Ovary (tissue), 7 donors: ENCODE measurements at regions not wholly inside any gene's neighbourhood (a gene's known extent, or its start where the extent isn't known, plus 50 kb on each side); places are given as distances from the start of the nearest gene placed in this dataset.
"Not testable (repeated sequence)": the region's sequence is repeated elsewhere in the genome, so short reads cannot be mapped to it uniquely, and the experiment has no call there.

Source experiments
- DNase-seq, 5 donors: peaks; one replicate each; pipeline ENCODE4 v3.0.0-alpha.2; 2019 to 2020
- H3K27ac ChIP-seq, 2 donors: fragments of 200-600 bp; one replicate each; pipeline versions ENCODE4 v1.5.1 to v1.8.0; 2019 to 2022
- H3K27me3 ChIP-seq: fragments of 200-600 bp; one replicate; pipeline ENCODE4 v1.8.0; 2022
- H3K36me3 ChIP-seq: fragments of 200-600 bp; sonication (generic); one replicate; pipeline ENCODE4 v1.5.1; 2019
- H3K4me1 ChIP-seq: one replicate; pipeline ENCODE4 v1.8.1; 2013; ENCODE audit warnings: mild to moderate bottlenecking, moderate library complexity; ENCODE audit not compliant: insufficient read depth
- H3K4me3 ChIP-seq: fragments of 200-600 bp; sonication (generic); one replicate; pipeline ENCODE4 v1.5.1; 2017
- H3K9me3 ChIP-seq, 2 donors: fragments of 200-600 bp in 1 of 2; sonication (generic) in 1 of 2; one replicate each; pipeline versions ENCODE4 v1.5.1 to v1.8.1; 2013 to 2019; ENCODE audit warnings: mild to moderate bottlenecking in 1 of 2, moderate library complexity in 1 of 2
- EP300 ChIP-seq: sonication (generic); formaldehyde crosslinking; IDR thresholded peaks from one replicate; pipeline ENCODE4 v1.6.1; 2017; ENCODE audit warnings: antibody characterized with exemption
- POLR2A ChIP-seq: fragments of 450-650 bp; IDR thresholded peaks from one replicate; pipeline ENCODE4 v1.6.1; 2017; ENCODE audit warnings: antibody characterized with exemption, mild to moderate bottlenecking, moderate library complexity
- WGBS, 3 donors: extraction: QIAGEN DNeasy Blood & Tissue Kit in 1 of 3; methylation state at CpG; one replicate each; pipeline versions ENCODE4 v1.1.5 to v1.1.7; 2013 to 2017; 5-methylcytosine and 5-hydroxymethylcytosine counted together
- intact Hi-C, 4 donors: fragments of 100-400 bp; cut with DNase I; formaldehyde crosslinking; loops; one replicate each; pipeline versions ENCODE4 v1.11.0 to v1.15.1; 2022 to 2023
- TF ChIP-seq, protein P1 (sequence below), 3 donors: fragments of 450-650 bp in 2 of 3; fragments of 200-600 bp in 1 of 3; IDR thresholded peaks; one replicate each; pipeline versions ENCODE4 v1.5.1 to v1.8.0; 2016 to 2022; ENCODE audit warnings: antibody characterized with exemption in 3 of 3, mild to moderate bottlenecking in 1 of 3
- donor health status: DM: no; HTN: no; CAD: no; lungs with moderate emphysema.
- donor health status: DM: no; HTN: no; CAD: no.
- donor health status: Bipolar disorder and iron deficiency.
- donor health status: DM: no; HTN: no; CAD: no.
- donor health status: DM: yes; HTN: yes; CAD: no.

DNA sequence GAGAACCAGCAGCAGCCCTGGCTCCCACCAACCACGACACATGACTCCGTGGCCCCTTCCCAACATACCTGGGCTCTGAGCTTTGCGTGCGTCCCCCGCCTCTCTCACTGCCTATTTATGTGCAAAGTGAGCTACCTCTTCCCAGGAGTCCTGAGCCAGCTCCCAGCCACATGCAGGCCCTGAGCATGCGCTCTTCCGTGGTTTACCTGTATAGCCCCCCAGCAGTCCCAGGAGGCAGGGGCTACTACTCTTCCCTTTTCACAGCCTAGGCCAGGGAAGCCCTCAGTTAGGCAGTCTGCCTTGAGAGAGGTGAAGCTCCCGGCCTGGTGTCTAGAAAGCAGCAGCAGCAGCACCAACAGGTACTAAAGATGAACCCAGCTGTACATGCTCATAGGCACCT lies 114.8 kb upstream of the CDYL start:
- Histone ChIP-seq H3K4me3 (no peak overlapping the region), H3K27me3 (no peaks in the 10 kb centered on the region), H3K4me1 (no peaks in the 10 kb centered on the region), H3K9me3 (no peaks in the 10 kb centered on the region), H3K27ac (no peak overlapping the region), H3K36me3 (no peaks in the 10 kb centered on the region)
- WGBS, 3 donors = 88 to 96% (median 94%) methylated on average over 8 of the region's 8 CpGs
- no peak for TF ChIP-seq POLR2A
- TF ChIP-seq, protein P1, sequence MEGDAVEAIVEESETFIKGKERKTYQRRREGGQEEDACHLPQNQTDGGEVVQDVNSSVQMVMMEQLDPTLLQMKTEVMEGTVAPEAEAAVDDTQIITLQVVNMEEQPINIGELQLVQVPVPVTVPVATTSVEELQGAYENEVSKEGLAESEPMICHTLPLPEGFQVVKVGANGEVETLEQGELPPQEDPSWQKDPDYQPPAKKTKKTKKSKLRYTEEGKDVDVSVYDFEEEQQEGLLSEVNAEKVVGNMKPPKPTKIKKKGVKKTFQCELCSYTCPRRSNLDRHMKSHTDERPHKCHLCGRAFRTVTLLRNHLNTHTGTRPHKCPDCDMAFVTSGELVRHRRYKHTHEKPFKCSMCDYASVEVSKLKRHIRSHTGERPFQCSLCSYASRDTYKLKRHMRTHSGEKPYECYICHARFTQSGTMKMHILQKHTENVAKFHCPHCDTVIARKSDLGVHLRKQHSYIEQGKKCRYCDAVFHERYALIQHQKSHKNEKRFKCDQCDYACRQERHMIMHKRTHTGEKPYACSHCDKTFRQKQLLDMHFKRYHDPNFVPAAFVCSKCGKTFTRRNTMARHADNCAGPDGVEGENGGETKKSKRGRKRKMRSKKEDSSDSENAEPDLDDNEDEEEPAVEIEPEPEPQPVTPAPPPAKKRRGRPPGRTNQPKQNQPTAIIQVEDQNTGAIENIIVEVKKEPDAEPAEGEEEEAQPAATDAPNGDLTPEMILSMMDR (IDR thresholded peaks at IDR 0.05) = no peak
- no peak for TF ChIP-seq EP300
- intact Hi-C loops = no loop called here
- no peak for DNase-seq

GRCh38 chr6:4660377-4661321 lies 115.6 kb upstream of the CDYL start:
- Histone ChIP-seq H3K27me3 (no peaks in the 10 kb centered on the region), H3K4me3 (no peak overlapping the region), H3K36me3 (no peaks in the 10 kb centered on the region), H3K9me3 (no peaks in the 10 kb centered on the region), H3K27ac (no peak overlapping the region), H3K4me1 (no peaks in the 10 kb centered on the region)
- WGBS, 3 donors = 47 to 62% (median 52%) methylated on average over 22 of the region's 22 CpGs
- TF ChIP-seq EP300 (no peak), POLR2A (no peak)
- TF ChIP-seq, protein P1 (IDR thresholded peaks at IDR 0.05) = no peak
- no peak for DNase-seq
- intact Hi-C loops = no loop called here

GRCh38 chr6:4659719-4660118 lies 116.5 kb upstream of the CDYL start:
- H3K9me3 ChIP-seq, DNase-seq, H3K27me3 ChIP-seq, intact Hi-C loops, H3K4me3 ChIP-seq, H3K4me1 ChIP-seq, H3K36me3 ChIP-seq, H3K27ac ChIP-seq: not testable (repeated sequence)
- WGBS, 3 donors = 86 to 94% (median 93%) methylated on average over 2 of the region's 2 CpGs

- no peak for TF ChIP-seq POLR2A
- intact Hi-C loops = no loop called here
- no peak for DNase-seq
- Histone ChIP-seq H3K4me1 (no peaks in the 10 kb centered on the region), H3K27ac (no peak overlapping the region), H3K27me3 (no peaks in the 10 kb centered on the region), H3K36me3 (no peaks in the 10 kb centered on the region), H3K4me3 (no peak overlapping the region), H3K9me3 (no peaks in the 10 kb centered on the region)
- 73 to 84% (median 80%) methylated on average over 6 of the region's 6 CpGs for WGBS, 3 donors
These were observed 117.7 kb upstream of the CDYL start for GRCh38 chr6:4658486-4658885.

GRCh38 chr6:4656106-4656505 lies 120.1 kb upstream of the CDYL start:
- no peaks in the 10 kb centered on the region for H3K27me3 ChIP-seq
- no peaks in the 10 kb centered on the region for H3K36me3 ChIP-seq
- no peaks in the 10 kb centered on the region for H3K4me1 ChIP-seq
- TF ChIP-seq EP300 = no peak
- TF ChIP-seq POLR2A = no peak
- TF ChIP-seq, protein P1 (IDR thresholded peaks at IDR 0.05) = no peak
- H3K4me3 ChIP-seq = no peak overlapping the region
- no peak overlapping the region for H3K27ac ChIP-seq
- intact Hi-C loops = no loop called here
- H3K9me3 ChIP-seq = no peaks in the 10 kb centered on the region
- DNase-seq = no peak
- 41 to 61% (median 50%) methylated on average over 3 of the region's 3 CpGs for WGBS, 3 donors
